Panc1 (cell line): ENCODE measurements at regions not wholly inside any gene's neighbourhood (a gene's known extent, or its start where the extent isn't known, plus 50 kb on each side); places are given as distances from the start of the nearest gene placed in this dataset.

Experiments used
- ATAC-seq: fragments of 200-7000 bp; cut with Tn5 transposase; 2 replicates; pipeline ENCODE4 v1.9.1; 2020; ENCODE audit warnings: mild to moderate bottlenecking, moderate library complexity
- BruUV-seq: library from RNA; stranded (reverse); fragments of 400-500 nt; replicated peaks from 2 replicates; lab custom pipeline; 2021; lab: Mats Ljungman, UMichigan
- CTCF ChIA-PET: fragments of 300-600 bp; sonication (Branson Sonifier 250); formaldehyde crosslinking; loops from one replicate; lab custom pipeline; 2022; ENCODE audit warnings: antibody characterized with exemption; lab: Charles Lee
- POLR2A ChIA-PET: fragments of 300-600 bp; sonication (Branson Sonifier 250); formaldehyde crosslinking; loops from one replicate; lab custom pipeline; 2022; ENCODE audit warnings: antibody characterized with exemption; lab: Charles Lee
- DNase-seq: peaks from one replicate; pipeline ENCODE4 v3.0.0-alpha.2; 2010; ENCODE audit warnings: low read depth, low spot score
- H3K27ac ChIP-seq: 2 replicates; pipeline ENCODE4 v1.5.1; 2011; ENCODE audit warnings: mild to moderate bottlenecking, low read length, inconsistent platforms
- H3K27me3 ChIP-seq: fragments of 200-500 bp; sonication (Bioruptor generic); 2 replicates; pipeline ENCODE4 v1.6.0; 2014; ENCODE audit warnings: low read length, inconsistent platforms; ENCODE audit not compliant: control insufficient read depth, insufficient read depth
- H3K36me3 ChIP-seq: fragments of 200-500 bp; sonication (Bioruptor generic); 2 replicates; pipeline ENCODE4 v1.5.1; 2014; ENCODE audit warnings: inconsistent platforms, mild to moderate bottlenecking, low read length, moderate library complexity; ENCODE audit not compliant: control insufficient read depth, insufficient read depth
- H3K4me1 ChIP-seq: 2 replicates; pipeline ENCODE4 v1.5.1; 2011; ENCODE audit warnings: inconsistent platforms, mild to moderate bottlenecking, low read length, moderate library complexity; ENCODE audit not compliant: control insufficient read depth, insufficient read depth
- H3K4me3 ChIP-seq, 2 experiments: 2 replicates each; pipeline ENCODE4 v1.5.1; 2011 to 2012; ENCODE audit warnings: low read depth in 2 of 2, low read length in 2 of 2, mild to moderate bottlenecking in 2 of 2, inconsistent platforms in 1 of 2, moderate library complexity in 1 of 2
- H3K9me3 ChIP-seq: fragments of 200-500 bp; sonication (Bioruptor generic); 2 replicates; pipeline ENCODE4 v1.5.1; 2014; ENCODE audit warnings: low read depth, mild to moderate bottlenecking, inconsistent platforms, low read length, moderate library complexity; ENCODE audit not compliant: control insufficient read depth, insufficient read depth
- POLR2AphosphoS5 ChIP-seq: IDR thresholded peaks from 2 replicates; pipeline ENCODE4 v1.6.1; 2012; ENCODE audit warnings: mild to moderate bottlenecking, low read depth, low read length, moderate library complexity
- SIN3A ChIP-seq: IDR thresholded peaks from 2 replicates; pipeline ENCODE4 v1.6.1; 2012; ENCODE audit warnings: low read depth, mild to moderate bottlenecking, low read length, moderate library complexity, borderline replicate concordance; ENCODE audit not compliant: insufficient read depth
- TCF7L2 ChIP-seq: IDR thresholded peaks from 2 replicates; pipeline ENCODE4 v1.6.1; 2011; ENCODE audit warnings: mild to moderate bottlenecking, low read depth, low read length, inconsistent platforms
- in situ Hi-C: cut with HindIII; loops from 2 replicates; pipeline ENCODE4 v1.10.0; 2016; ENCODE audit warnings: low sequenced_read_pairs, low pct_unique_long_range_greater_than_20kb
- intact Hi-C: fragments of 100-400 bp; cut with micrococcal nuclease; formaldehyde crosslinking; loops from one replicate; pipeline ENCODE4 v1.10.0; 2022; ENCODE audit not compliant: unreplicated experiment
- TF ChIP-seq, protein P1 (sequence below): fragments of 450-650 bp; IDR thresholded peaks from 2 replicates; pipeline ENCODE4 v1.5.1; 2017; ENCODE audit warnings: mild to moderate bottlenecking
- TF ChIP-seq, protein P2 (sequence below), 2 experiments: IDR thresholded peaks; 2 replicates each; pipeline ENCODE4 v1.6.1; 2011 to 2012; ENCODE audit warnings: low read depth in 2 of 2, control low read depth in 1 of 2, low read length in 1 of 2, mild to moderate bottlenecking in 1 of 2, moderate library complexity in 1 of 2; ENCODE audit not compliant: insufficient read depth in 1 of 2

DNA sequence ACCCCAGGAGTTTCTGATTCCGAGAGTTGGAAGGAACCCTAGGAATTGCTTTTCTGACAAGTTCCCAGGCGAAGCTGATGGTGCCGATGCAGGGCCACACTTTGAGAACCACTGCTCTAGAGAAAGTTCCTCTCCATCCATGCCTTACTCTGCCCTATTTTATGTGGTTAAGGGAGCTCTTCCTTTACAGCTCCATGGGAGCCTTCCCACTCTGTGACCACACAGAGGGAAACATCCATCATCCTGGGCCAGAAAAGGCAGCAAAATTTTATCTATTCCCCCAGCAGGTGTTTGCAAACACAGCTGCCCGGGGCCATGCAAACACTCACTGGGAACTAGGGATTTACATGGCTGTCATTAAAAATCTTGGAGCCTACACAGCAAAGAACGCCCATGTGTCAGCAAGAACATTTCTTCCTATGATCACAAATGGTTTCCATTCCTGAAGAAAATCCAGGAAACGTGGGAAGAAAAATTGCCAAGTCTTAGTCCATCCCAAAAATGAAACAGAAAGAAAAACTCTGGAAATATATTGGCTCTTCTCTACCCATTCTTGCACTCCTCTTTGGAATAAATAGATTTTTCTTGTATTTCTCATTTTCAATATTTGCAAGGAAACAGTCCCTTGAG is 252.7 kb downstream of the PMP22 start:
- no peak overlapping the region for H3K4me3 ChIP-seq
- intact Hi-C loops, result no loop called here
- BruUV-seq, result no TSS peak
- DNase-seq, result no peak
- in situ Hi-C loops, result no loop called here
- ChIA-PET CTCF (no interaction called here), POLR2A (no interaction called here)
- TF ChIP-seq, protein P1, sequence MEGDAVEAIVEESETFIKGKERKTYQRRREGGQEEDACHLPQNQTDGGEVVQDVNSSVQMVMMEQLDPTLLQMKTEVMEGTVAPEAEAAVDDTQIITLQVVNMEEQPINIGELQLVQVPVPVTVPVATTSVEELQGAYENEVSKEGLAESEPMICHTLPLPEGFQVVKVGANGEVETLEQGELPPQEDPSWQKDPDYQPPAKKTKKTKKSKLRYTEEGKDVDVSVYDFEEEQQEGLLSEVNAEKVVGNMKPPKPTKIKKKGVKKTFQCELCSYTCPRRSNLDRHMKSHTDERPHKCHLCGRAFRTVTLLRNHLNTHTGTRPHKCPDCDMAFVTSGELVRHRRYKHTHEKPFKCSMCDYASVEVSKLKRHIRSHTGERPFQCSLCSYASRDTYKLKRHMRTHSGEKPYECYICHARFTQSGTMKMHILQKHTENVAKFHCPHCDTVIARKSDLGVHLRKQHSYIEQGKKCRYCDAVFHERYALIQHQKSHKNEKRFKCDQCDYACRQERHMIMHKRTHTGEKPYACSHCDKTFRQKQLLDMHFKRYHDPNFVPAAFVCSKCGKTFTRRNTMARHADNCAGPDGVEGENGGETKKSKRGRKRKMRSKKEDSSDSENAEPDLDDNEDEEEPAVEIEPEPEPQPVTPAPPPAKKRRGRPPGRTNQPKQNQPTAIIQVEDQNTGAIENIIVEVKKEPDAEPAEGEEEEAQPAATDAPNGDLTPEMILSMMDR, result no peak
- TF ChIP-seq, protein P2, sequence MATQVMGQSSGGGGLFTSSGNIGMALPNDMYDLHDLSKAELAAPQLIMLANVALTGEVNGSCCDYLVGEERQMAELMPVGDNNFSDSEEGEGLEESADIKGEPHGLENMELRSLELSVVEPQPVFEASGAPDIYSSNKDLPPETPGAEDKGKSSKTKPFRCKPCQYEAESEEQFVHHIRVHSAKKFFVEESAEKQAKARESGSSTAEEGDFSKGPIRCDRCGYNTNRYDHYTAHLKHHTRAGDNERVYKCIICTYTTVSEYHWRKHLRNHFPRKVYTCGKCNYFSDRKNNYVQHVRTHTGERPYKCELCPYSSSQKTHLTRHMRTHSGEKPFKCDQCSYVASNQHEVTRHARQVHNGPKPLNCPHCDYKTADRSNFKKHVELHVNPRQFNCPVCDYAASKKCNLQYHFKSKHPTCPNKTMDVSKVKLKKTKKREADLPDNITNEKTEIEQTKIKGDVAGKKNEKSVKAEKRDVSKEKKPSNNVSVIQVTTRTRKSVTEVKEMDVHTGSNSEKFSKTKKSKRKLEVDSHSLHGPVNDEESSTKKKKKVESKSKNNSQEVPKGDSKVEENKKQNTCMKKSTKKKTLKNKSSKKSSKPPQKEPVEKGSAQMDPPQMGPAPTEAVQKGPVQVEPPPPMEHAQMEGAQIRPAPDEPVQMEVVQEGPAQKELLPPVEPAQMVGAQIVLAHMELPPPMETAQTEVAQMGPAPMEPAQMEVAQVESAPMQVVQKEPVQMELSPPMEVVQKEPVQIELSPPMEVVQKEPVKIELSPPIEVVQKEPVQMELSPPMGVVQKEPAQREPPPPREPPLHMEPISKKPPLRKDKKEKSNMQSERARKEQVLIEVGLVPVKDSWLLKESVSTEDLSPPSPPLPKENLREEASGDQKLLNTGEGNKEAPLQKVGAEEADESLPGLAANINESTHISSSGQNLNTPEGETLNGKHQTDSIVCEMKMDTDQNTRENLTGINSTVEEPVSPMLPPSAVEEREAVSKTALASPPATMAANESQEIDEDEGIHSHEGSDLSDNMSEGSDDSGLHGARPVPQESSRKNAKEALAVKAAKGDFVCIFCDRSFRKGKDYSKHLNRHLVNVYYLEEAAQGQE (IDR thresholded peaks at IDR 0.05; ENCODE audit: insufficient read depth in 1 of 2, low read depth in 2 of 2, low read length in 1 of 2), result no peak
- TF ChIP-seq POLR2AphosphoS5, result no peak
- no peak for TF ChIP-seq SIN3A
- TF ChIP-seq TCF7L2, result no peak
- no peaks in the 10 kb centered on the region for H3K4me1 ChIP-seq
- no peaks in the 10 kb centered on the region for H3K36me3 ChIP-seq
- H3K27ac ChIP-seq, result no peak overlapping the region
- H3K9me3 ChIP-seq, result no peaks in the 10 kb centered on the region
- no peak for ATAC-seq
- no peaks in the 10 kb centered on the region for H3K27me3 ChIP-seq

DNA sequence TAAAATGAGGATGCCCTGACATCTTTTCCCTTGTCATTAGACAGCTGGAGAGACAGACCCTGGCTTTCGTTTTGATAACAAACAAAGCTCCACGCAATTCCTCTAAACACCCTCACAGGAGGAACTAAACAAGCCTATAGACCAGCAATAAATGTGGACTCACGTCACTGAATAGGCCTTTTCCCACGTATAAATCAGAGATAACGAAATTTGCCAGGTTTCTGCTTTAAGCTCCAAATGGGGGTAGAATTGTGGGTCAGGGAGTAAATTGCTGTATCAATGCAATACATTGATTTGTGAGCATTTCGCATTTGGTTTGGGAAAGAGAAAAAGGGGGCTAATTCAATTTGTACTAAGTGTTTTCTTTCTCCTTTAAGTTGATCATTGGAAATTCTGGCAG is 256.0 kb downstream of the PMP22 start:
- DNase-seq, result no peak
- Histone ChIP-seq H3K27ac (no peak overlapping the region), H3K4me1 (no peaks in the 10 kb centered on the region), H3K9me3 (no peaks in the 10 kb centered on the region), H3K27me3 (no peaks in the 10 kb centered on the region), H3K4me3 (no peak overlapping the region), H3K36me3 (no peaks in the 10 kb centered on the region)
- no TSS peak for BruUV-seq
- no peak for ATAC-seq
- in situ Hi-C loops, result no loop called here
- ChIA-PET CTCF (no interaction called here), POLR2A (no interaction called here)
- TF ChIP-seq, protein P1, result no peak
- TF ChIP-seq SIN3A (no peak), POLR2AphosphoS5 (no peak), TCF7L2 (no peak)
- TF ChIP-seq, protein P2 (IDR thresholded peaks at IDR 0.05; ENCODE audit: insufficient read depth in 1 of 2, low read depth in 2 of 2, low read length in 1 of 2), result no peak
- intact Hi-C loops, result no loop called here
